IMR-90 (cell line): ENCODE measurements at regions not wholly inside any gene's neighbourhood (a gene's known extent, or its start where the extent isn't known, plus 50 kb on each side); places are given as distances from the start of the nearest gene placed in this dataset.

Experiments
- ATAC-seq: fragments of 200-7000 bp; cut with Tn5 transposase; 2 replicates; pipeline ENCODE4 v1.9.1; 2020; ENCODE audit warnings: low read depth, mild to moderate bottlenecking, moderate library complexity
- BruUV-seq: library from RNA; stranded (reverse); fragments of 400-500 nt; replicated peaks from 2 replicates; lab custom pipeline; 2021; lab: Mats Ljungman, UMichigan
- CTCF ChIA-PET: fragments of 300-600 bp; formaldehyde crosslinking; extraction: SDS; loops from one replicate; lab custom pipeline; 2021; ENCODE audit warnings: antibody characterized with exemption; lab: Yijun Ruan, JAX
- POLR2A ChIA-PET: fragments of 300-600 bp; sonication (Branson Sonifier 250); formaldehyde crosslinking; loops from one replicate; lab custom pipeline; 2022; ENCODE audit warnings: antibody characterized with exemption; ENCODE audit not compliant: unreplicated experiment; lab: Charles Lee
- DNase-seq: peaks from one replicate; pipeline ENCODE4 v3.0.0; 2013
- H2AFZ ChIP-seq: replicated peaks from 2 replicates; pipeline ENCODE3; 2013; ENCODE audit warnings: low read length, mild to moderate bottlenecking; ENCODE audit not compliant: poor library complexity
- H2AK5ac ChIP-seq: 2 replicates; pipeline ENCODE4 v1.6.1; 2013; ENCODE audit warnings: low read depth, low read length, inconsistent platforms
- H2AK9ac ChIP-seq: replicated peaks from 2 replicates; pipeline ENCODE3; 2013; ENCODE audit warnings: mild to moderate bottlenecking, low read depth, low read length, moderate library complexity; ENCODE audit not compliant: poor library complexity
- H2BK120ac ChIP-seq: 2 replicates; pipeline ENCODE4 v1.6.1; 2013; ENCODE audit warnings: low read depth, low read length, inconsistent platforms
- H2BK15ac ChIP-seq: 3 replicates; pipeline ENCODE4 v1.6.1; 2013; ENCODE audit warnings: low read depth, low read length, inconsistent platforms
- H2BK20ac ChIP-seq: 2 replicates; pipeline ENCODE4 v1.6.1; 2013; ENCODE audit warnings: low read depth, mild to moderate bottlenecking, inconsistent platforms, low read length, moderate library complexity
- H2BK5ac ChIP-seq: 2 replicates; pipeline ENCODE4 v1.6.1; 2013; ENCODE audit warnings: mild to moderate bottlenecking, low read depth, low read length, inconsistent platforms; ENCODE audit not compliant: poor library complexity, severe bottlenecking
- H3K14ac ChIP-seq: replicated peaks from 2 replicates; pipeline ENCODE4 v1.6.1; 2013; ENCODE audit warnings: low read depth, low read length, inconsistent platforms
- H3K18ac ChIP-seq: 2 replicates; pipeline ENCODE4 v1.6.1; 2013; ENCODE audit warnings: low read depth, low read length, control low read depth
- H3K23ac ChIP-seq: 2 replicates; pipeline ENCODE4 v1.6.1; 2013; ENCODE audit warnings: low read depth, low read length, inconsistent platforms
- H3K27ac ChIP-seq: 2 replicates; pipeline ENCODE4 v1.5.1; 2013; ENCODE audit warnings: mild to moderate bottlenecking, control low read depth, low read length; ENCODE audit not compliant: insufficient read depth
- H3K27me3 ChIP-seq: 2 replicates; pipeline ENCODE4 v1.6.1; 2013; ENCODE audit warnings: low read length; ENCODE audit not compliant: control insufficient read depth, insufficient read depth
- H3K36me3 ChIP-seq: 2 replicates; pipeline ENCODE4 v1.6.1; 2013; ENCODE audit warnings: low read length, mixed read lengths; ENCODE audit not compliant: control insufficient read depth, insufficient read depth
- H3K4ac ChIP-seq: 2 replicates; pipeline ENCODE4 v1.6.1; 2013; ENCODE audit warnings: low read depth, low read length, inconsistent platforms
- H3K4me1 ChIP-seq: 2 replicates; pipeline ENCODE4 v1.6.1; 2013; ENCODE audit warnings: low read length, mixed read lengths; ENCODE audit not compliant: control insufficient read depth, insufficient read depth
- H3K4me2 ChIP-seq: 2 replicates; pipeline ENCODE4 v1.6.1; 2013; ENCODE audit warnings: low read depth, mild to moderate bottlenecking, control low read depth, low read length, moderate library complexity
- H3K4me3 ChIP-seq: 2 replicates; pipeline ENCODE4 v1.5.1; 2013; ENCODE audit warnings: low read depth, mild to moderate bottlenecking, control low read depth, low read length, moderate library complexity; ENCODE audit not compliant: insufficient read depth
- H3K56ac ChIP-seq: 2 replicates; pipeline ENCODE4 v1.6.1; 2013; ENCODE audit warnings: low read length, inconsistent platforms; ENCODE audit not compliant: insufficient read depth; ENCODE audit errors: extremely low read depth
- H3K79me1 ChIP-seq, 2 experiments: 2 replicates each; pipeline ENCODE4 v1.6.1; 2013; ENCODE audit warnings: low read length in 2 of 2, inconsistent platforms in 1 of 2, low read depth in 1 of 2
- H3K9ac ChIP-seq: 2 replicates; pipeline ENCODE4 v1.6.1; 2013; ENCODE audit warnings: low read depth, low read length, control low read depth
- H3K9me1 ChIP-seq: 2 replicates; pipeline ENCODE4 v1.6.1; 2013; ENCODE audit warnings: low read length, inconsistent platforms; ENCODE audit not compliant: insufficient read depth
- H3K9me3 ChIP-seq: 2 replicates; pipeline ENCODE4 v1.6.1; 2013; ENCODE audit warnings: low read length; ENCODE audit not compliant: control insufficient read depth, insufficient read depth
- H4K20me1 ChIP-seq: 2 replicates; pipeline ENCODE4 v1.6.1; 2013; ENCODE audit warnings: low read length, inconsistent platforms; ENCODE audit not compliant: insufficient read depth
- H4K5ac ChIP-seq: 2 replicates; pipeline ENCODE4 v1.6.1; 2013; ENCODE audit warnings: mild to moderate bottlenecking, low read depth, low read length, control low read depth
- H4K8ac ChIP-seq, 2 experiments: 2 replicates each; pipeline ENCODE4 v1.6.1; 2013; ENCODE audit warnings: low read depth in 2 of 2, low read length in 2 of 2, control low read depth in 1 of 2, inconsistent platforms in 1 of 2
- H4K91ac ChIP-seq: 2 replicates; pipeline ENCODE4 v1.6.1; 2013; ENCODE audit warnings: low read depth, low read length, inconsistent platforms; ENCODE audit not compliant: insufficient read depth
- BHLHE40 ChIP-seq: fragments of 150-350 bp; IDR thresholded peaks from 2 replicates; pipeline ENCODE4 v1.6.1; 2016; ENCODE audit warnings: mild to moderate bottlenecking, low read depth, low read length
- CEBPB ChIP-seq: IDR thresholded peaks from 2 replicates; pipeline ENCODE4 v1.6.1; 2012; ENCODE audit warnings: low read depth, low read length, improper control_type of control experiment
- FOS ChIP-seq: fragments of 150-350 bp; IDR thresholded peaks from 2 replicates; pipeline ENCODE4 v1.6.1; 2016; ENCODE audit warnings: low read depth, low read length
- MAZ ChIP-seq: IDR thresholded peaks from 2 replicates; pipeline ENCODE4 v1.6.1; 2012; ENCODE audit warnings: low read depth, mild to moderate bottlenecking, low read length, improper control_type of control experiment, moderate library complexity, borderline replicate concordance
- NFE2L2 ChIP-seq: fragments of 150-350 bp; IDR thresholded peaks from 2 replicates; pipeline ENCODE4 v1.6.1; 2016; ENCODE audit warnings: low read depth, mild to moderate bottlenecking, low read length
- POLR2A ChIP-seq: IDR thresholded peaks from 2 replicates; pipeline ENCODE4 v1.6.1; 2012; ENCODE audit warnings: mild to moderate bottlenecking, low read depth, low read length
- RAD21 ChIP-seq: IDR thresholded peaks from 2 replicates; pipeline ENCODE4 v1.6.1; 2012; ENCODE audit warnings: low read length, improper control_type of control experiment
- RCOR1 ChIP-seq: IDR thresholded peaks from 2 replicates; pipeline ENCODE4 v1.6.1; 2012; ENCODE audit warnings: mild to moderate bottlenecking, low read length, improper control_type of control experiment; ENCODE audit not compliant: insufficient replicate concordance
- WGBS, 2 experiments: methylation state at CpG; one replicate each; pipeline versions ENCODE4 v1.1.5 to v1.1.7; 2013; ENCODE audit warnings: missing lambda C conversion rate in 2 of 2; ENCODE audit not compliant: insufficient read length in 1 of 2; ENCODE audit errors: extremely low coverage in 2 of 2; 5-methylcytosine and 5-hydroxymethylcytosine counted together
- dilution Hi-C: fragments of 300-500 bp; cut with HindIII; formaldehyde crosslinking; loops from one replicate; pipeline ENCODE4 v1.14.3; 2018; ENCODE audit warnings: low sequenced_read_pairs; ENCODE audit not compliant: unreplicated experiment
- in situ Hi-C: fragments of 300-500 bp; cut with MboI; formaldehyde crosslinking; loops from 3 replicates; pipeline ENCODE4 v1.14.3; 2019; ENCODE audit warnings: low sequenced_read_pairs, inconsistent platforms, mixed read lengths
- intact Hi-C: fragments of 100-400 bp; cut with micrococcal nuclease; formaldehyde crosslinking; loops from 2 replicates; pipeline ENCODE4 v1.10.0; 2022
- TF ChIP-seq, protein P1 (sequence below): fragments of 150-350 bp; IDR thresholded peaks from 2 replicates; pipeline ENCODE4 v1.6.1; 2016; ENCODE audit warnings: low read depth, mild to moderate bottlenecking, low read length, moderate library complexity, borderline replicate concordance
- TF ChIP-seq, protein P2 (sequence below): conservative IDR thresholded peaks from 2 replicates; pipeline ENCODE4 v1.5.1; 2012; ENCODE audit warnings: mild to moderate bottlenecking, low read depth, low read length, improper control_type of control experiment

DNA sequence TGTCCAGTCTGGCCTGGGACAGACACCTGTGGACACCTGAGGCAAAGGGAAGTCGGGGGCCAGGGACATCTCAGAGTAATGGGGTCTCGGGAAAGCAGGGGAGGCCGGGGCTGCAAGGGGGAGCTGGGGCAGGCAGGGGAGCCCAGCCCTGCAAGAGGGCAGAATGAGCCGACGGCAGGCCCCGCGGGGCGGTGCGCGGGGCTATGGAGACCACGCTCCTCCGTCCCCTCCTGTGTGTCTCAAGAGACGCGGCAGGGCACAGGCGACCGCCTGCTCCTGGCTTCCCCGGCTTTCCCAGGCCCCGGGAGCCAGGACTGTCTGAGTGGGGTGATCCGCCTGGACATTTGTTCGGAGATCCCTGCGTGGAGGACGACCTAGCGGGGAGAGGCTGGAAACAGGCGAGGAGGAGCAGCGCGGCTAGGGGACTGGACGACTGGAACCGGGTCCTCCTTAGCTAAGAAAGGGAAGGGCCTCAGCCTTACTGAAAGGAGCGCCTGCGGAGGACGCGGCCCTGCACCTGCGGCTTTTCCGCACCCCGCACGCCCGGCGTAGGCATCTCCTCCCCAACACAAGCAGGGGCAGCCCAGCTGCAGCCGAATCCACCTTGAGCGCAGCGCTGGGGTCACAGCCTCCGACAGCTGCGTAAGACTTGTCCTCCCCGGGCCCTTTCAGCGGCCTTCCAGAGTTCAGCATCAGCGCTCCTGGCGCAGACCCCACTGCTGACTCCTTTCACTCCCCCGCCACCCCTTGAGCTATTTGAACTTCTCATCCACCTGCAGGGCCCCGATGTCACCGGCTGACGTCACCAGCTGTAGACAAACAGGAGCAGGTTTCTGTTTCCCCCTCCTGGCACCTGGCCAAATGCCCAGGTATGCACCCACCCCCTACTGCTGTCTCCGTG, 176.4 kb downstream of the ZNF248 start (continued):
- no peak for TF ChIP-seq BHLHE40

DNA sequence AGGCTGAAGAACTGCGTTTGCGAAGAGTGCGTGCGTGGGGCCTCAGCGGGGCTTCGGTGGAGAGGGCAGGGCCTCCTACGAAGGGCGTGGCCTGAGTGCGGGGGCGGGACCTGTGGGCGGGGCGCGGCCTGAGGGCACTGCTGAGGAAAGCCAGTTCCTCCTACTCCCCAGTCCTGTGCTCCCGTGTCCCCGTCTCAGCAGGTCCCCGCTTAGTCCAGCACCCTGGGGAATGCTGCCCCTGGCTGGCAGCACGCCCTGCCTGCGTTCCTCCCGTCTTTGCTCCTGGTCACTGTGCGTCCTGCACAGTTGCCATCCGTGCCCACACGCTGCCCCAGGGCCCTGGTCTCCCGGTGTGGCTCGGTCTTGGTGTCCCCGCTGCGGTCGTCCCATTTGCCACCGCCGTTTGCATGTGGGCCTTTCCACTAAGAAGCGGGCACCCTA, 177.1 kb downstream of the ZNF248 start:
- H2BK15ac ChIP-seq, result no peak overlapping the region
- H2AFZ ChIP-seq, result no peak overlapping the region
- H4K91ac ChIP-seq, result no peak overlapping the region
- no peak overlapping the region for H3K9ac ChIP-seq
- H3K27ac ChIP-seq, result no peak overlapping the region
- H3K9me1 ChIP-seq, result no peaks in the 10 kb centered on the region
- H3K14ac ChIP-seq, result no peak overlapping the region
- H3K27me3 ChIP-seq, result no peaks in the 10 kb centered on the region
- H3K4ac ChIP-seq, result no peak overlapping the region
- H3K36me3 ChIP-seq, result no peaks in the 10 kb centered on the region
- H4K20me1 ChIP-seq, result no peaks in the 10 kb centered on the region
- H2BK20ac ChIP-seq, result no peak overlapping the region
- dilution Hi-C loops, result no loop called here
- H2BK5ac ChIP-seq, result no peak overlapping the region
- H2BK120ac ChIP-seq, result no peak overlapping the region
- no peak for DNase-seq
- no peak for ATAC-seq
- H3K4me2 ChIP-seq, result no peak overlapping the region
- intact Hi-C loops, result no loop called here
- H2AK9ac ChIP-seq, result no peak overlapping the region
- 67% methylated on average over 11 of the region's 30 CpGs; no CpG with 5 or more reads in 1 of the 2 experiments for WGBS, 2 experiments
- ChIA-PET POLR2A (no interaction called here), CTCF (no interaction called here)
- no peak overlapping the region for H3K56ac ChIP-seq
- H3K18ac ChIP-seq, result no peak overlapping the region
- in situ Hi-C loops, result no loop called here
- no TSS peak for BruUV-seq
- no peaks in the 10 kb centered on the region for H3K4me1 ChIP-seq
- no peak overlapping the region for H2AK5ac ChIP-seq
- peaks cover 49% of the 10 kb centered on the region for H3K9me3 ChIP-seq
- H4K5ac ChIP-seq, result no peak overlapping the region
- TF ChIP-seq POLR2A, result no peak
- no peak for TF ChIP-seq MAZ
- TF ChIP-seq, protein P1, sequence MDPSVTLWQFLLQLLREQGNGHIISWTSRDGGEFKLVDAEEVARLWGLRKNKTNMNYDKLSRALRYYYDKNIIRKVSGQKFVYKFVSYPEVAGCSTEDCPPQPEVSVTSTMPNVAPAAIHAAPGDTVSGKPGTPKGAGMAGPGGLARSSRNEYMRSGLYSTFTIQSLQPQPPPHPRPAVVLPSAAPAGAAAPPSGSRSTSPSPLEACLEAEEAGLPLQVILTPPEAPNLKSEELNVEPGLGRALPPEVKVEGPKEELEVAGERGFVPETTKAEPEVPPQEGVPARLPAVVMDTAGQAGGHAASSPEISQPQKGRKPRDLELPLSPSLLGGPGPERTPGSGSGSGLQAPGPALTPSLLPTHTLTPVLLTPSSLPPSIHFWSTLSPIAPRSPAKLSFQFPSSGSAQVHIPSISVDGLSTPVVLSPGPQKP, result no peak
- TF ChIP-seq BHLHE40, result no peak
- no peak for TF ChIP-seq NFE2L2
- no peak for TF ChIP-seq CEBPB
- TF ChIP-seq FOS, result no peak
- no peak for TF ChIP-seq RAD21
- no peak for TF ChIP-seq RCOR1
- TF ChIP-seq, protein P2, sequence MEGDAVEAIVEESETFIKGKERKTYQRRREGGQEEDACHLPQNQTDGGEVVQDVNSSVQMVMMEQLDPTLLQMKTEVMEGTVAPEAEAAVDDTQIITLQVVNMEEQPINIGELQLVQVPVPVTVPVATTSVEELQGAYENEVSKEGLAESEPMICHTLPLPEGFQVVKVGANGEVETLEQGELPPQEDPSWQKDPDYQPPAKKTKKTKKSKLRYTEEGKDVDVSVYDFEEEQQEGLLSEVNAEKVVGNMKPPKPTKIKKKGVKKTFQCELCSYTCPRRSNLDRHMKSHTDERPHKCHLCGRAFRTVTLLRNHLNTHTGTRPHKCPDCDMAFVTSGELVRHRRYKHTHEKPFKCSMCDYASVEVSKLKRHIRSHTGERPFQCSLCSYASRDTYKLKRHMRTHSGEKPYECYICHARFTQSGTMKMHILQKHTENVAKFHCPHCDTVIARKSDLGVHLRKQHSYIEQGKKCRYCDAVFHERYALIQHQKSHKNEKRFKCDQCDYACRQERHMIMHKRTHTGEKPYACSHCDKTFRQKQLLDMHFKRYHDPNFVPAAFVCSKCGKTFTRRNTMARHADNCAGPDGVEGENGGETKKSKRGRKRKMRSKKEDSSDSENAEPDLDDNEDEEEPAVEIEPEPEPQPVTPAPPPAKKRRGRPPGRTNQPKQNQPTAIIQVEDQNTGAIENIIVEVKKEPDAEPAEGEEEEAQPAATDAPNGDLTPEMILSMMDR, result no peak
- no peak overlapping the region for H4K8ac ChIP-seq
- H3K23ac ChIP-seq, result no peak overlapping the region
- H3K4me3 ChIP-seq, result no peak overlapping the region
- H3K79me1 ChIP-seq, result no peaks in the 10 kb centered on the region
